IgD-negative memory B cell (primary cell): ENCODE measurements at regions not wholly inside any gene's neighbourhood (a gene's known extent, or its start where the extent isn't known, plus 50 kb on each side); places are given as distances from the start of the nearest gene placed in this dataset.
"Not testable (repeated sequence)": the region's sequence is repeated elsewhere in the genome, so short reads cannot be mapped to it uniquely, and the experiment has no call there.

ENCODE experiments used
- H3K27ac Mint-ChIP-seq, 3 donors: one replicate each; pipeline ENCODE4 v1.8.0; 2020 to 2022; ENCODE audit warnings: mild to moderate bottlenecking in 3 of 3, mixed read lengths in 3 of 3, moderate library complexity in 1 of 3
- H3K27me3 Mint-ChIP-seq: one replicate; pipeline ENCODE4 v1.8.0; 2021; ENCODE audit warnings: mixed read lengths
- H3K36me3 Mint-ChIP-seq: one replicate; pipeline ENCODE4 v1.8.0; 2020; ENCODE audit warnings: mild to moderate bottlenecking, mixed read lengths
- H3K4me1 Mint-ChIP-seq, 3 donors: one replicate each; pipeline ENCODE4 v1.8.0; 2020 to 2022; ENCODE audit warnings: mixed read lengths in 3 of 3, mild to moderate bottlenecking in 1 of 3
- H3K4me3 Mint-ChIP-seq, 4 donors: one replicate each; pipeline ENCODE4 v1.8.0; 2020 to 2022; ENCODE audit warnings: mild to moderate bottlenecking in 4 of 4, mixed read lengths in 4 of 4, moderate library complexity in 3 of 4
- H3K9me3 Mint-ChIP-seq, 3 donors: one replicate each; pipeline ENCODE4 v1.8.0; 2020 to 2021; ENCODE audit warnings: mixed read lengths in 3 of 3, mild to moderate bottlenecking in 1 of 3

DNA sequence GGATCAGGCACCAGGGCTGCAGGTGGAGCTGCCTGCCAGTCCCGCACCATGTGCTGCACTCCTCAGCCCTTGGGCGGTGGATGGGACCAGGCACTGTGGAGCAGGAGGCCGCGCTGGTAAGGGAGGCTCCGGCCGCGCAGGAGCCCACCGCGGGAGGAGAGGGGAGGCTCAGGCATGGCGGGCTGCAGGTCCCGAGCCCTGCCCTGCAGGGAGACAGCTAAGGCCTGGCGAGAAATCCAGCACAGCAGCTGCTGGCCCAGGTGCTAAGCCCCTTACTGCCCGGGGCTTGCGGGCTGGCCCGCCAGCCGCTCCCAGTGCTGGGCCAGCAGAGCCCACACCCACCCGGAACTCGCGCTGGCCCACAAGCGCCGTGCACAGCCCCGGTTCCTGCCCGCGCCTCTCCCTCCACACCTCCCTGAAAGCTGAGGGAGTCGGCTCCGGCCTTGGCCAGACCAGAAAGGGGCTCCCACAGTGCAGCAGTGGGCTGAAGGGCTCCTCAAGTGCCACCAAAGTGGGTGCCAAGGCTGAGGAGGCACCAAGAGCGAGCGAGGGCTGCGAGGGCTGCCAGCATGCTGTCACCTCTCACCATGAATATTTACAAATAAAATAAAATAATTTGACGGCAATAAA is 294.7 kb downstream of the CD109 start:
- H3K4me1 Mint-ChIP-seq, H3K27ac Mint-ChIP-seq, H3K9me3 Mint-ChIP-seq, H3K4me3 Mint-ChIP-seq, H3K36me3 Mint-ChIP-seq, H3K27me3 Mint-ChIP-seq: not testable (repeated sequence)

DNA sequence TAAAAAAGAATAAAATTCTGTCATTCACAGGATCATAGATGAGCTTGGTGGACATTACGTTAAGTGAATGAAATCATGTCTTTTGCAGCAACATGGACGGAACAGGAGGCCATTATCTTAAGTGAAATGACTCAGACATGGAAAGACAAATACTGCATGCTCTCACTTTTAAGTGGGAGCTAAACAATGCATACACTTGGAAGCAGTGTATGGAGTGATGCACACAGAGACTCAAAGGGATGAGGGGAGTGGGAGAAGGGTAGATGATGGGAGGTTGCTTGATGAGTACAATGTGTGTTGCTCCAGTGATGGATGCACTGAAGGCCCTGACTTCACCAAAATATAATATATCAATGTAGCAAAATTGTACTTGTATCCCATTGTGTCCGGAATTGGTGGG is 293.4 kb downstream of the CD109 start:
- Mint-ChIP-seq H3K27ac (no peak overlapping the region), H3K4me1 (no peaks in the 10 kb centered on the region), H3K27me3 (no peaks in the 10 kb centered on the region), H3K4me3 (no peak overlapping the region), H3K9me3 (peaks cover 0 to 9% (median 0%) of the 10 kb centered on the region in 3 donors), H3K36me3 (no peaks in the 10 kb centered on the region)

DNA sequence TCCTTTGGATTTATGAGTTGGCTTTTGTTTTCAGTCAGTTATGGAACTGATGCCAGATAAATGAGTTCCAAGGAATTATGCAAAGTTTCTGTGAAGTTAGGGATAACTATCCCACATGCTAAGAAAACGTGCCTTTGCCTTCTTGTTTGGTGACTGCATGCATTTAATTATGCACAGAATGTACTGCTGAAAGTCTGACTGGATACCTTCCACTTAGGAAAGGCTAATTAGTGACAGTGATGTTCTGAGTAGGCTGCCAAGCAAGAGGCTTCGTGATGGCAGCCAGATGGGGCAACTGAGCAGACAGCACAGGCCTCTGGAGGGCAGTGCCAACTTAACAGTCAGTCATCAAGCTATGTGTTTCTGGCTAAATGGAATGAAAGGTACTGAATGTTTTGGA is 289.9 kb downstream of the CD109 start:
- peaks cover 0 to 7% (median 0%) of the 10 kb centered on the region in 3 donors for H3K9me3 Mint-ChIP-seq
- no peaks in the 10 kb centered on the region for H3K4me1 Mint-ChIP-seq
- no peak overlapping the region for H3K27ac Mint-ChIP-seq
- H3K36me3 Mint-ChIP-seq: no peaks in the 10 kb centered on the region
- no peaks in the 10 kb centered on the region for H3K27me3 Mint-ChIP-seq
- no peak overlapping the region for H3K4me3 Mint-ChIP-seq

DNA sequence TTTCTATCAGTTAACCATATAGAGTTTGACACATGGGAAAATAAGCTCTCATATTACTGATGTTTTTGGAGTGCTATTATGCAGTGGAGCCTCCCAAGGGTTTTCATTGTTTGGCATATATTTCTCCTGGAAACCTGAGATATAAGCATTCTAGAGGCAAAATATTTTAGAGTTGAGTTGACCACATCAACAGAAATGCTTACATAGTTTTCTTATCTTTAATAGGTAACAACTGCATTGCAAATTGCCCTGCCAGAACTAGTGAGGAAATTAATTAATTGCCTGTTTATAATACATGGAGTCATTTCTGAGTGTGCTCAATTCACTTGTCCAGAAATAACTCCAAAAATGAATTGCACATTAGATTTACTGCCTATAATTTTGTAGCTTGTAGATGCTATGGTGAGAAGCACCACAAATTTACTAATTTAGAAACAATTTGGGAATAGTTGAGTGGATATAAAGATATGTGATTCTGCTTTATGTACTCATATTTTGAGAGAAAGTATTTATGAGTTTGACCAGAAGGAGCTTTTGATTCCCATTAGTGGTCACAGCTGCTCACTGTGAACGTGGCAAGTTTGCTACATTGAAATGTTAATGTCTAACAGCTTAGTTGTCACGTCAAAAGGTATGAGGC is 288.7 kb downstream of the CD109 start:
- Mint-ChIP-seq H3K9me3 (peaks cover 0 to 4% (median 0%) of the 10 kb centered on the region in 3 donors), H3K4me3 (no peak overlapping the region), H3K27ac (no peak overlapping the region), H3K4me1 (no peaks in the 10 kb centered on the region), H3K27me3 (no peaks in the 10 kb centered on the region), H3K36me3 (no peaks in the 10 kb centered on the region)

DNA sequence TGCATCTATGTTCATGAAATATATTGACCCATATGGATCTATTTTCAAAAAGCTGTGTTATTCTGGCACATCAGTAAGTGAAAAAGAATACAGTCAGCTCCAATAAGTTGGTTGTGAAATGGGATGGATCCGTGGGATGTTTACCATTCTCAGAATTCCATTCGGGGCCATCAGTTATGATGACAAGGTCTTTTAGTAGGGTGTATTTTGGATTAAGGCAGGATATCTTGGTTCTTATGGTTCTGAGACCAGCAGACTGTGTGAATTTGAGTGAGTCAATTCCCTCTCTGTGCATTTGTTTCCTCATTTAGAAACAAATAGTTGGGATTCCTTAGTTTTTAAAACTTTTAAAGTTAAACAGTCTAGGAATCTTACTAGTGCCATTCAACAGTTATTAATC is 287.4 kb downstream of the CD109 start:
- Mint-ChIP-seq H3K9me3 (peaks cover 0 to 1% (median 0%) of the 10 kb centered on the region in 3 donors), H3K27me3 (no peaks in the 10 kb centered on the region), H3K27ac (no peak overlapping the region), H3K4me3 (no peak overlapping the region), H3K36me3 (no peaks in the 10 kb centered on the region), H3K4me1 (no peaks in the 10 kb centered on the region)

DNA sequence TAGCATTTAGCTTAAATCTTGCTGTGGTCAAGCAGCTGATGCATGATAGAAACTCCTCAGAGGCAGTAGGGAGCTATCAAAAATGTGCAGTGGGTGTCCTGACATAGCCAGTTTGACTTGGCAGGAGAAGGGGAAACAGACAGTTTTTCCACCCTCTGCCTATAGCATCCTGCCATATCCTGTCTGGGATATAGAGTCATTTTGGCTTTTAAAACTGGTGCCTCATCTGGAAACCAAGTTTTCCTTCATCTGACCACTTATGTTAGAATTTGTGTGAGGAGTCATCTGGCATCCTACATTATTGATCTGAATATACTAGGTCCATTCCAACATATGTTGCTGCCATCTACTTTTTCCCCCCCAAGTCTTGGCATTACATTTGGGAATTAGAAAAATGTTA is 284.1 kb downstream of the CD109 start:
- Mint-ChIP-seq H3K27ac (no peak overlapping the region), H3K27me3 (no peaks in the 10 kb centered on the region), H3K36me3 (no peaks in the 10 kb centered on the region), H3K9me3 (peaks cover 0 to 3% (median 0%) of the 10 kb centered on the region in 3 donors), H3K4me1 (no peaks in the 10 kb centered on the region), H3K4me3 (no peak overlapping the region)

DNA sequence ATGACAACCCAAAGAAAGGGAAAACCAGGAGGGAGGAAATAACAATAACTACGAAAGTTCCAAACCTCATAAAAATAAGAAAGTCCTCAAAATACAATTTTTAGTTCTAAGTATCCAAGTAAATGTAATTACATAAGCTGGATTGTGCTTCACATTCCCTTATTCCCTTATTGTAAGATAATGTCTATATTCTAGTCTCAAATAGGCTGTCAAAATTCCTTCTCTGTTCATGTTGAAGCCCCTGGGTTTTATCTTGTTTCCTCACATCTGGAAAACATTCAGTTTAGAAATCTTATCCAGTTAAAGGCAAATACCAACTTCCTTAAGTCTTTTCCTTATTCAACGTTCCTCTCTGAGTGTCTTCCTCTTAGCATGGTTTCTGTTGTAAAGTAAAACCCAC is 282.3 kb downstream of the CD109 start:
- Mint-ChIP-seq H3K27me3 (peaks cover 1% of the 10 kb centered on the region), H3K4me1 (no peaks in the 10 kb centered on the region), H3K27ac (no peak overlapping the region), H3K9me3 (peaks cover 0 to 2% (median 1%) of the 10 kb centered on the region in 3 donors), H3K4me3 (no peak overlapping the region), H3K36me3 (no peaks in the 10 kb centered on the region)

DNA sequence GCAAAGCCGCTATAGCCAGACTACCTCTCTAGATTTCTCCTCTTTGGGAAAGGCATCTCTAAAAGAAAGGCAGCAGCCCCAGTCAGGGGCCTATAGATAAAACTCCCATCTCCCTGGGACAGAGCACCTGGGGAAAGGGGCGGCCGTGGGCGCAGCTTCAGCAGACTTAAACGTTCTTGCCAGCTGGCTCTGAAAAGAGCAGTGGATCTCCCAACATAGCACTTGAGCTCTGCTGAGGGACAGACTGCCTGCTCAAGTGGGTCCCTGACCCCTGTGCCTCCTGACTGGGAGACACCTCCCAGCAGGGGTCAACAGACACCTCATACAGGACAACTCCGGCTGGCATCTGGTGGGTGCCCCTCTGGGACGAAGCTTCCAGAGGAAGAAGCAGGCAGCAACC is 276.5 kb downstream of the CD109 start:
- not testable (repeated sequence) for H3K9me3 Mint-ChIP-seq, H3K4me3 Mint-ChIP-seq, H3K4me1 Mint-ChIP-seq, H3K27me3 Mint-ChIP-seq, H3K27ac Mint-ChIP-seq, H3K36me3 Mint-ChIP-seq

DNA sequence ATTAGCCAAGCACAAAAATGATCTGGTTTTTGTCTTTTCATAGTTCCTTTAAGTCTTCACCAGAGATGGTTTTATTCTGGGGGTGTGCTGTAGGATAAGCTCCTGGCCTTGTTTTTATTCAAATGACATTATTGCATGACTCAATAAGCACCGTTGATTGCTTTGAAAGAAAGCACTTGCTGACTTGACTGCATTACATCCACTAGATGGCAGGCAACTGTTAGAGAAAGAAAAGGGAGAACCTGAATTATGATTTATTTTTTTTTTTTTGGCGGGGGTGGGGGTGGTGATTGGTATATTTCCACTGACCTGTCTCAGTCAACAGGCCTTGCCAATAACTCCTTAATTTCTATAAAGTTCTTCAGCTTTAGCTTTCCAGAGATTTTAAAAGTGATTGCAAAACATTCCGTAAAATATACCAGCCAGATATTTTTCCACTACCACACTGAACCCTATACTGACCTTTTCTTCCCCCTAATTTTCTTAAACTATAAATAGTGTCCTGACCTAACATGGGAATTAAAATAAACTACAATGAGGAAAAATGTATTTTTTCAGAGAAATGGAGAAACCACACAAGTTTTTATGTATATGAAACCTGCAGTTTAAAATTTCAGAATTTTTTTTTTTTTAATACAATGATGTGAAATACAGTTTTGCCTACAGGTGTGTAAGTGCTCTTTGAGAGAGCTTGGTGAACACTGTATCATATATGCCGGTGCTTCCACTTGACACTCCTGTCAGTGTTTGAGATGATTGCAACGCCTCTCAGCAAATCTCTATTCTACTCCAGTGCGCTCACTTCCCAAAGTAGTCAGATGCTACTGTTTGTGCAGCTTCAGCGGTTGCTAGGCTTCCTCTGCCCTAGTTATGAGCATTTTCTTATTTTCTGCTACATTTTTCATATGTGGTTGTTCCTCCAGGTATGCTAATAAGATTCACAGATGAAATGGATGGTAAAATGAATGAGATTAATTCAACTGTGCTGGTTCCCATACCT is 274.3 kb downstream of the CD109 start:
- Mint-ChIP-seq H3K4me3 (no peak overlapping the region), H3K9me3 (peaks cover 0 to 4% (median 0%) of the 10 kb centered on the region in 3 donors), H3K27me3 (peaks cover 4% of the 10 kb centered on the region), H3K36me3 (no peaks in the 10 kb centered on the region), H3K27ac (no peak overlapping the region), H3K4me1 (no peaks in the 10 kb centered on the region)

DNA sequence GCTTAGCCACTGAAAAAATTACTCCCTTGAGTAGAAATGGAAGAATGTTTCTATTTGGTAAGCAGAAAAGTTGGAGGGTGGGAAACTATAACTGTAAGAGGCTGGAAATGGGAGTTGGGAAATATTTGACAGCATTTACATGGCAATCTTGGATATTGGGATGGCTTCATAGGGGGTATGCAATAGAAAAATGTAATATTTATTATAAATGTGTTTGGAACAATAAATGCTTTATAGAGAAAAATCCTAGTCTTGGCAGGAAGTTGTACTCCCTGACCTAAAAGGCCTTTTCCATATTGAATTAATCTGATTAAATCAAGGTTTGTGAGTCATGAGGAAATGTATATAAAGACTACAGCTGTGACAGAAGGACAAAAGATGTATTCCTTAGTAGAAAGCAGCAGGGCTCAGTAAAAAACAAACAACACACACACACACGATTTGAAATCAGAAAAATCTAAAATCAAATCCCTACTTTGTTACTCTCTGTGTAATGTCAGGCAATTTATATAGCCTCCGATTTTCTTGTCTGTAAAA is 272.3 kb downstream of the CD109 start:
- Mint-ChIP-seq H3K9me3 (peaks cover 0 to 2% (median 0%) of the 10 kb centered on the region in 3 donors), H3K4me1 (no peaks in the 10 kb centered on the region), H3K36me3 (no peaks in the 10 kb centered on the region), H3K27me3 (peaks cover 2% of the 10 kb centered on the region), H3K4me3 (no peak overlapping the region), H3K27ac (no peak overlapping the region)

DNA sequence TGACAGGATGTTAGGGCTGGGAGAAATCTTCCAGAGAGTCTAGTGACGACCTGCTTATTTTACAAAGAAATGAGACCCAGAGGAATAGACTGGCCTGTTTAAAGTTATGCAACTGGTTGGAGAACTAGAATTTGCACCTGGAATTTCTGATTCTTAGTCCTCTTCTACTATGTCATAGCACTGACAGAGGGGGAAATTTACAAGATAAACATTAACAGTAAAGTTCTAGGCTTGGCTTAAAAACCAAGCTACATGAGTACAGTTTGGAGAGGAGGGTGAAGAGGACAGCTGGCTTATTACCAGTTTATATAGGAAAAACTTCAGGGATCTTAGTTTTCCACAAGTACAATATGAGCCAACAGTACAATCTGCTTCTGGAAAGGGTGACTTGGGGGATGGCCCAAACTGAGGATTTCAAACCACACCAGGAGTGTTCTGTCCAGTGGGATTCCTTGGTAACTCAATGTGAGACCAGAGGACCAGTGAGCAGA is 269.6 kb downstream of the CD109 start:
- Mint-ChIP-seq H3K4me1 (no peaks in the 10 kb centered on the region), H3K36me3 (no peaks in the 10 kb centered on the region), H3K27ac (no peak overlapping the region), H3K27me3 (no peaks in the 10 kb centered on the region), H3K4me3 (no peak overlapping the region), H3K9me3 (peaks cover 0 to 3% (median 1%) of the 10 kb centered on the region in 3 donors)

DNA sequence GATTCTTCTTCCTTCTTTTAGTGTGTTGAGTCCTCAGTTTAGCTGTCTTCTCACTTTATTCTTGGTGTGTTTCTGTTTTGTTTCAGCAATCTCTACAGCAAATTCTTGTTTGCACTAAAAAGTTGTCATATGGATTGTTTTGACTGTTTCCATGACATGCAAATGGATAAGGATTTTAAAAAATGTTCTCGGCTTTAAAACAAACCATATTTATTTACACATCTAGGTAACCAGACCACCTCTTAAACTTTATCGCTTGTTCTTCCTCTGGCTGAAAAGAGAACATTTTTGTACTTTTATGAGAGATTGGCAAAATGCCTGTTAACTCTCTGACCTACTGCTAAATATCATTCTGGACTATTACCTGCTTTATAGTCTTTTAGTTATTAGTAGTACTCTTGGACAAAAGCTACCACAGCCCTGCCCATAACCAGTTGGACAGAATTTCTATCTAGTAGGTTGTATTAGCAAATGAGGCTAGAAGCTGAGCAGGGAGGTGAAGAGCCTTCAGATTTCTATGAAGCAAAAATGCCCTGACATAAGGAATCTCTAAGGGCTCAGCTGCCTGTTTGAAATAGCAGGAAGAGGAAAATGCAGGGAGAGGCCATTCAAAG is 268.3 kb downstream of the CD109 start:
- Mint-ChIP-seq H3K27me3 (no peaks in the 10 kb centered on the region), H3K4me3 (no peak overlapping the region), H3K4me1 (no peaks in the 10 kb centered on the region), H3K9me3 (peaks cover 0 to 3% (median 1%) of the 10 kb centered on the region in 3 donors), H3K27ac (no peak overlapping the region), H3K36me3 (no peaks in the 10 kb centered on the region)

DNA sequence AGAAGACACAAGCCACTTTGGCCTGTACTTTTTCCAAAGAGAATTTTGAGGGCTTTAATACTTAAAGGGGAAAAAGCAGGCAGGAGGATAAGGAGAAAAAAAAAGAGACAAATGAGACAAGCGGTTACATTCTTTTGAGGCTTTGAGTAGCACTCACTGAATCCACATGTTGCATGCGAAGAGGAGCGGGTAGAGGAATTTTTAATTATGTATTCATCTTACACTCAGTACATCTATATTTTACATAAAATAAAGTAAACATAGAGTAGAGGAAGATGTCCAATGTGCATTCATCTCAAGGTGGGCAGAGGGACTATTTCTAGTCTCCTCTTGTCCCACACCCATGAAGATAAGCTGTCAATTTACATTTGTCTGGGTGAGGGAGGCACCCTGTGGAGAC is 266.9 kb downstream of the CD109 start:
- peaks cover 0 to 3% (median 1%) of the 10 kb centered on the region in 3 donors for H3K9me3 Mint-ChIP-seq
- no peaks in the 10 kb centered on the region for H3K4me1 Mint-ChIP-seq
- H3K36me3 Mint-ChIP-seq: no peaks in the 10 kb centered on the region
- H3K27me3 Mint-ChIP-seq: no peaks in the 10 kb centered on the region
- no peak overlapping the region for H3K4me3 Mint-ChIP-seq
- no peak overlapping the region for H3K27ac Mint-ChIP-seq

DNA sequence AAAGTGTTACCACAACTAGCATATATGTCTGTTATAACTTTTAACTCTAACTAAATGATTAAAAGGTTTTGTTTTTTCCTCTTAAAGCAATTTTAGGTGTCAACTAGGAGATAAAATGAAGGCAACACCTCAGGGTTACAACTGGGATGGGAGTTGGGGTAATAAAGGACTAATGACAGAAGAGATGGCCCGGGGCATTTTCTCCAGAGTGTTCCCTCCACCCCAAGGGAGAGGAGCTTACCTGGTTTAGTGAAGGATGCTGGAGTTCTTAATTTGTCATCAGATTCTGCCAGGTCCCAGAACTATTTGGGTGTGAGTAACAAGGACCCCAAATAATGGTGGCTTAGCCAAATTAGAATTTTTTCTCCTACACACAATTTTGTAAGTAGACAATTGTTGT is 260.3 kb downstream of the CD109 start:
- Mint-ChIP-seq H3K27ac (no peak overlapping the region), H3K27me3 (no peaks in the 10 kb centered on the region), H3K4me1 (no peaks in the 10 kb centered on the region), H3K9me3 (peaks cover 0 to 5% (median 0%) of the 10 kb centered on the region in 3 donors), H3K36me3 (no peaks in the 10 kb centered on the region), H3K4me3 (no peak overlapping the region)

DNA sequence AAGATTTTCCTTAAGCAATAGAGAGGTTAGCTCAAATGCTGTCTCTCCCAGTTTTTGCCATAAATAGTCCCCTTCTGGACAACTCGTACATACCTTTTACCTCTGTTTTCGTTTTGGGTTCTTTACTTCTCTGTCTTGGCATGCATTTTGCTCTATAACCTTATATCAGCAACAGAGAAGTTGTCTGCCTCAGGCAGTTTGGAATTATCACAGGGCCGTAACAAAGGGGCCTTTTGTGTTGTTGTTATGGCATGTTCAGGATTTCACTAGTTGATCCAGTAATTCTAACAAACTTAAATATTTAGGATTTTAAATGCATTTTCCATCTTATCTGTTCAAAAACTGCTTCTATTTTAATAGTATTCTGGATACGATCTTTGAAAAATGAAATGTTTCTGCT is 259.8 kb downstream of the CD109 start:
- H3K4me1 Mint-ChIP-seq: no peaks in the 10 kb centered on the region
- no peaks in the 10 kb centered on the region for H3K36me3 Mint-ChIP-seq
- H3K4me3 Mint-ChIP-seq: no peak overlapping the region
- H3K9me3 Mint-ChIP-seq: peaks cover 0 to 2% (median 0%) of the 10 kb centered on the region in 3 donors
- no peaks in the 10 kb centered on the region for H3K27me3 Mint-ChIP-seq
- no peak overlapping the region for H3K27ac Mint-ChIP-seq
